HG02588 (cell line): ENCODE measurements at regions not wholly inside any gene's neighbourhood (a gene's known extent, or its start where the extent isn't known, plus 50 kb on each side); places are given as distances from the start of the nearest gene placed in this dataset.

Source experiments
- ATAC-seq: cut with Tn5 transposase; IDR thresholded peaks from one replicate; pipeline ENCODE4 v1.9.1; 2021; ENCODE audit warnings: mild to moderate bottlenecking, moderate library complexity; ENCODE audit not compliant: unreplicated experiment

- ATAC-seq, result no peak
These were observed 233.3 kb downstream of the KCNA4 start for GRCh38 chr11:29783506-29783905.

- no peak for ATAC-seq
These were observed 234.4 kb downstream of the KCNA4 start for GRCh38 chr11:29782447-29782846.

- ATAC-seq, result no peak
These were observed 235.6 kb downstream of the KCNA4 start for GRCh38 chr11:29781268-29781667.

- no peak for ATAC-seq
These were observed 236.1 kb downstream of the KCNA4 start for GRCh38 chr11:29780756-29781155.

DNA sequence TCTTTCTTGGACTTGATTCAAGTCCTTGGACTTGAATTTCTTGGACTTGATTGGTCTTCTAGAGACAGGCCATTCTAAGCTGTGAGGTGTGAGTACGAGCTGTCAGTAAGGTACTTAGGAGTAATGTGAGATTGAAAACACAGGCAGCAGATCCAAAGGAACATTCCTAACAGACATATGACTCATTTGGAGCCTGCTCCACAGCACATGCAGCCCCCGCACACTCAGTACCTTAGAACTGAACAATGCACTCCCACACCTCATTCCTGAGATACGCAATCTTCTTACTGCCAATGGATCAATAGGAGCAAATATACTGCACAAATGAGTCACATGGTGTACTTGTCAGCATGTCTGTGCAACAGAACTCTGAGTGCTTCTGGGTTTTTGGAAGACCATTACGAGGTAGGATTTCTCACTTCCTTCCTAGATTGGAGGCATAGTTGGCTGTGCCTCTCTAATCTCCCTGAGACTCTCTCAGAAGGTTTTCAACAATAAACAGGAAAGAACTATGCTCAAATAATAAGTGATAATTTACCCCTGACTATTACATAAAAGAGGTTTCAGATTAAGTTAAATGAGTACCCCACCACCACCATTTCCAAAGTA is 243.1 kb downstream of the KCNA4 start:
- no peak for ATAC-seq

- ATAC-seq, result no peak
These were observed 260.0 kb downstream of the KCNA4 start for GRCh38 chr11:29756871-29757270.

DNA sequence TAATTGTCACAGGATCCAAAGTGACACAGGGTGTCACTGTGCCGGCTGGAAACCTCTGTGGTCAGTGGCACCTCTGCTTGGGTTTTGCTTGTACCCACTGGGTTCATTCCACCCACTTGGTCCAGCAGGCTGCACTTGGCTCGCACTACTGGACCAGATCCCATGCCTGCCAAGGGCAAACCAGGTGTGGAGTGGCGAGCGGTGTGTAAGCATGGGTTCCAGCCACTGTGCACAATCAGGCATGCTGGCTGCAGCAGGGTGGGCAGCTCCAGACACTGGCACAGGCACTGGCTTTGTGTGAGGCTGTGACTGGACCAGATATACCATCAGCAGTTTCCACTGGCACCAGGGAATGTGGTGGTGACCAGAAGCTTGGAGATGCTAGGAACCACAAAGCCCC is 261.4 kb downstream of the KCNA4 start:
- ATAC-seq, result no peak

- ATAC-seq, result no peak
These were observed 265.2 kb downstream of the KCNA4 start for GRCh38 chr11:29751618-29752017.

- ATAC-seq, result no peak
These were observed 266.4 kb downstream of the KCNA4 start for GRCh38 chr11:29750392-29750791.

DNA sequence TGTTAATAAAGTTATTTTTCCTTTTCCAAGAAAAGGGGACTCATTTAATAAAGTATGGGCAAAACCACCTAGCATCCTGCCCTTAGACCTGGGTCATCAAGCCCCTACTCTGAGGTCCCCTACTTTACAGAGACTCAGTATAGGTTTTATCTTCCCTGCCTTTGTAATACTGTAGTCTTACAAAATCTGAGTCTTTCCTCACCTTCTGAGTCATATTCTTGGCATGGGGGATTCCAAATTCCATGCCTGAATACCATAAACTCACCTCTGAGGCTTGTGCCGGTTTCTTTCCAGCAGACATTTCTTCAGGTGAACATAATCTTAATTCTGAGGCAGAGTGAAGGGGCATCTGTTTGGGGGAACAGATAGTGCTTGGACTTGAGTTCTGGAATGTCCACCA is 282.5 kb downstream of the KCNA4 start:
- ATAC-seq, result no peak

- ATAC-seq, result no peak
These were observed 303.0 kb downstream of the KCNA4 start for GRCh38 chr11:29713831-29714320.

DNA sequence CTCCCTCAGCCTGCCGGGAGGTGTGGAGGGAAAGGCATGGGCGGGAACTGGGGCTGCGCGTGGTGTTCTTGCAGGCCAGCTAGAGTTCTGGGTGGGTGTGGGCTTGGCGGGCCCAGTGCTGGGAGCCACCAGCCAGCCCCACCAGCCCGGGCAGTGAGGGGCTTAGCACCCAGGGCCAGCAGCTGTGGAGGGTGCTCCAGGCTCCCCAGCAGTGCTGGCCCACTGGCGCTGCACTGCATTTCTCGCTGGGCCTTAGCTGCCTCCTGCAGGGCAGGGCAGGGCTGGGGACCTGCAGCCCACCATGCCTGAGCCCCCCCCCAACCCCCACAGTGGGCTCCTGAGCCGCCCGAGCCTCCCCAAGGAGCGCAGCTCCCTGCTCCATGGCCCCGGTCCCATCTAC is 304.2 kb downstream of the KCNA4 start:
- ATAC-seq, result no peak

DNA sequence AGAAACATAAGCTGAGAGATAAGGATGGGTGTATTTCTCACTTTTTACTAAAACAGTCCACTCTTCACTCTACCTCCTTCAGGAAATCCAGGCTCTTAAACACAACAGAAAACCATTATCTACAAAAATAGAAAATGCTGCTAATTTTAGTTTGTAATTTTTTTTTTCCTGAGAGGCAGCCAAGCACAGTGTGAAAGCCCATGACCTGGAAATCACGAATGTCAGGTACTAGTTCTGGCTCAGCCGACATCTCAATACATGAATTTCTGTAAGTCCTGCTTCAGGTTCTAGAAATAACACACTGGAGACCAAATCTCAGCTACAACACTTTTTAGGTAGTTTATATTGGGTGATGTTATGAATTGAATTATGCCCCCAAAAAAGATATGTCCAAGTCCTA is 308.9 kb downstream of the KCNA4 start:
- no peak for ATAC-seq

GRCh38 chr11:29685361-29685760 is 331.5 kb downstream of the KCNA4 start:
- no peak for ATAC-seq

- ATAC-seq, result no peak
These were observed 334.0 kb downstream of the KCNA4 start for GRCh38 chr11:29682856-29683255.

- ATAC-seq, result peak; percentile 95
These were observed 336.8 kb downstream of the KCNA4 start for GRCh38 chr11:29679996-29680395.

- no peak for ATAC-seq
These were observed 339.8 kb downstream of the KCNA4 start for GRCh38 chr11:29676993-29677392.

- ATAC-seq, result no peak
These were observed 347.5 kb downstream of the KCNA4 start for GRCh38 chr11:29669310-29669709.

GRCh38 chr11:29657709-29658108 is 359.1 kb downstream of the KCNA4 start:
- ATAC-seq, result no peak

DNA sequence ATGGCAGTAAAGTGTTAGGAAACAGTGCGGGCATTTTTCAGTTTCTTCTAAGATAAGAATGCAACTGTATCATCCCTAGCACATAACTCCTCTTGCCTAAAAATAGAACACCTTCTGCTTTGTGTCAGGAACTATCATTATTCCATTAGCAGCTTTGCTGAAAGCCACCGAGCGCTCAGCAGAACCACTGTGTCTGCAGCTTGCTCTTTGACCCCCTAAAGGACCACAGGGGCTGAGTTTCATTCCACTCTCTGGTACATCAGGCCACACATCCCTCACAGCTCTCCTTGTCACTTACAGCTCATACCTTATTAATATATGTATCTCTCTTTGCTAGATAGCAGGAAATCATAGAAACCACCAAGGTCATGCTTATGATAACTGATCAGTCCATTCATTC is 360.2 kb downstream of the KCNA4 start:
- no peak for ATAC-seq

GRCh38 chr11:29645373-29645772 is 371.5 kb downstream of the KCNA4 start:
- no peak for ATAC-seq

- no peak for ATAC-seq
These were observed 375.6 kb downstream of the KCNA4 start for GRCh38 chr11:29641201-29641600.

GRCh38 chr11:29634744-29635143 is 382.1 kb downstream of the KCNA4 start:
- ATAC-seq, result no peak
